ENCODE measurements at regions not wholly inside any gene's neighbourhood (a gene's known extent, or its start where the extent isn't known, plus 50 kb on each side); places are given as distances from the start of the nearest gene placed in this dataset.

DNA sequence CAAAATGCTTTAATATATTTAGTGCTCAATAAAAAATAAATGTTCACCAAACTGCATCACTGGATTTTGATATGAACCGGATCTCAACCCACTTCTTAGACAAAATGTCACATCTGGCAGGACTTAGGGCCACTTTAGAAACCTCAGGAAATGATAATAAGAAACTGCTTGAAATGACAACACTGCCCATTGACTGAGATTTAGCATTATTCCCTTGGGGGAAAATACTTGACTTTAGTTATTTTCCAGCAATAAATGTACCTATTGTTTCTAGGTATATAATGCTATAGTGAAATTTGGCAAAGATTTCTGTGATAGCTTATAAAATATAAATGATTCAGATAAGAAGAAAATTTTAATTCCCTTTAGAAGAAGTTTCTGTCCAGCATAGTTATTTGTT, 195.1 kb downstream of the ICOS start:
- no peaks in the 10 kb centered on the region for H3K9me3 ChIP-seq (ENCODE audit: control insufficient read depth, low read length)
- no peak overlapping the region for H3K4me3 ChIP-seq (ENCODE audit: insufficient read depth in 1 of 2, low read depth in 1 of 2, low read length in 2 of 2)
- no peak overlapping the region for H2AFZ ChIP-seq (ENCODE audit: low read depth, low read length)
- H2BK120ac ChIP-seq (ENCODE audit: low read depth, low read length) = no peak overlapping the region
- H3K4me2 ChIP-seq (ENCODE audit: low read length, poor library complexity, severe bottlenecking) = no peak overlapping the region
- no peak overlapping the region for H3K23ac ChIP-seq (ENCODE audit: low read length in 2 of 2)
- H3K79me1 ChIP-seq (replicated peaks; ENCODE audit: low read length, poor library complexity, severe bottlenecking) = no peaks in the 10 kb centered on the region
- no peaks in the 10 kb centered on the region for H3K4me1 ChIP-seq (ENCODE audit: control insufficient read depth, insufficient read depth, low read depth, low read length)
- no peak overlapping the region for H3K14ac ChIP-seq (ENCODE audit: low read length in 2 of 2)
- H2BK15ac ChIP-seq (ENCODE audit: low read depth, poor library complexity, severe bottlenecking) = no peak overlapping the region
- no peak overlapping the region for H2BK12ac ChIP-seq (ENCODE audit: low read length in 2 of 2)
- no peak overlapping the region for H4K8ac ChIP-seq (ENCODE audit: low read length)
- no peak overlapping the region for H3K18ac ChIP-seq (ENCODE audit: low read depth in 1 of 2, low read length in 2 of 2)
- no peak overlapping the region for H3K9ac ChIP-seq (ENCODE audit: low read length)
- no peaks in the 10 kb centered on the region for H3K36me3 ChIP-seq (ENCODE audit: control insufficient read depth in 1 of 2, insufficient read depth in 2 of 2, low read depth in 1 of 2, low read length in 2 of 2)
- WGBS = 56% methylated on average over 1 of the region's 1 CpG
- no peak overlapping the region for H3K4ac ChIP-seq (ENCODE audit: low read depth in 1 of 2, low read length in 2 of 2)
- no peak overlapping the region for H2AK5ac ChIP-seq (ENCODE audit: low read length, severe bottlenecking)
- no peak for DNase-seq
- no peak overlapping the region for H4K91ac ChIP-seq (ENCODE audit: low read length)
- peaks cover 6 to 17% of the 10 kb centered on the region in 2 experiments for H3K27me3 ChIP-seq (ENCODE audit: control insufficient read depth in 1 of 2, insufficient read depth in 1 of 2, low read length in 2 of 2)
- no peak overlapping the region for H3K27ac ChIP-seq (ENCODE audit: low read length, poor library complexity, severe bottlenecking)
- H2BK5ac ChIP-seq (ENCODE audit: low read depth, low read length, poor library complexity, severe bottlenecking) = no peak overlapping the region

DNA sequence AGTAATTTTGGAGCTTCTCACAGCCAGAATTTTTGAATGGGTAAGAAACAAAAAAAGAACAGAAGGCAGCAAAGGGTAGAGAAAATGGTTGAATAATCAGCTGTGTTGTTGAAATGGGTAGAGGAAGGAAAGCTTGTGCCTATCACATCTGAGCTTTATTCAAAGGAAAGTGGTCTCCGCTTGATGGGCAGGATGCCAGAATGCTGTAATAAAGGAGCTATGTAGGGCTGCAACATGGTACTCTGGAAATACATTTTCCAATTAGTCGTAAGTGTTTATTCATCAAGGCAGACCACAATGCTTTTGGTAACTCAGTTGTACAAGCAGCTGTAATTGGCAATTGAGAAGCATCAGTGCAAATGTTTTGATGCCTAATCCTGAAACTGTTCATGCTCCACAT, 196.9 kb downstream of the ICOS start:
- H3K79me1 ChIP-seq (replicated peaks; ENCODE audit: low read length, poor library complexity, severe bottlenecking) = no peaks in the 10 kb centered on the region
- no peak overlapping the region for H3K27ac ChIP-seq (ENCODE audit: low read length, poor library complexity, severe bottlenecking)
- no peak overlapping the region for H2AK5ac ChIP-seq (ENCODE audit: low read length, severe bottlenecking)
- H3K36me3 ChIP-seq (ENCODE audit: control insufficient read depth in 1 of 2, insufficient read depth in 2 of 2, low read depth in 1 of 2, low read length in 2 of 2) = no peaks in the 10 kb centered on the region
- H3K4me1 ChIP-seq (ENCODE audit: control insufficient read depth, insufficient read depth, low read depth, low read length) = no peaks in the 10 kb centered on the region
- H3K9ac ChIP-seq (ENCODE audit: low read length) = no peak overlapping the region
- H3K4me2 ChIP-seq (ENCODE audit: low read length, poor library complexity, severe bottlenecking) = no peak overlapping the region
- 95% methylated on average over 2 of the region's 2 CpGs for WGBS
- H3K14ac ChIP-seq (ENCODE audit: low read length in 2 of 2) = no peak overlapping the region
- H4K91ac ChIP-seq (ENCODE audit: low read length) = no peak overlapping the region
- no peak overlapping the region for H2AFZ ChIP-seq (ENCODE audit: low read depth, low read length)
- no peak overlapping the region for H2BK12ac ChIP-seq (ENCODE audit: low read length in 2 of 2)
- H2BK15ac ChIP-seq (ENCODE audit: low read depth, poor library complexity, severe bottlenecking) = no peak overlapping the region
- H3K9me3 ChIP-seq (ENCODE audit: control insufficient read depth, low read length) = no peaks in the 10 kb centered on the region
- H3K27me3 ChIP-seq (ENCODE audit: control insufficient read depth in 1 of 2, insufficient read depth in 1 of 2, low read length in 2 of 2) = peaks cover 13 to 17% of the 10 kb centered on the region in 2 experiments
- H2BK120ac ChIP-seq (ENCODE audit: low read depth, low read length) = no peak overlapping the region
- no peak overlapping the region for H4K8ac ChIP-seq (ENCODE audit: low read length)
- DNase-seq = no peak
- no peak overlapping the region for H3K4me3 ChIP-seq (ENCODE audit: insufficient read depth in 1 of 2, low read depth in 1 of 2, low read length in 2 of 2)
- no peak overlapping the region for H3K18ac ChIP-seq (ENCODE audit: low read depth in 1 of 2, low read length in 2 of 2)
- H3K4ac ChIP-seq (ENCODE audit: low read depth in 1 of 2, low read length in 2 of 2) = no peak overlapping the region
- H2BK5ac ChIP-seq (ENCODE audit: low read depth, low read length, poor library complexity, severe bottlenecking) = no peak overlapping the region
- H3K23ac ChIP-seq (ENCODE audit: low read length in 2 of 2) = no peak overlapping the region

DNA sequence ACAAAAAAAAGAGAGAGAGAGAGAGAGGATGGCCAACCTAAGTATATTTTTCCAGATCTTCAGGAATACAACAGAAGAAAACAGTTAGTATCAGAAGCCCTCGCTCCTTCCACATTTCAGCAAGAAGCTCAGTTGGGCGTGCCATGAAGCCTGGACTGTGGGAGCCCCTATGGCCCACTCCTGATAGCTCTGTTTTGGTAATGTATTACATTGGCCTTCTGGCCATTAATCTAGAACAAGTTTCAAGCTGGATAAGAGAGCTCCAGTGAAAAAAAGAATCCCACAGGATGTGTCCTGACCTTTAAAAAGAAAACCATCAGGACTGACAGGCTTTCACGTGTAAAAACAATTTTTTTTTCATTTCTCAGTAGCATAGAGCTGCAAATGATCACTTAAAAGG, 197.9 kb downstream of the ICOS start:
- H3K23ac ChIP-seq (ENCODE audit: low read length in 2 of 2) = no peak overlapping the region
- H2AK5ac ChIP-seq (ENCODE audit: low read length, severe bottlenecking) = no peak overlapping the region
- H3K27me3 ChIP-seq (ENCODE audit: control insufficient read depth in 1 of 2, insufficient read depth in 1 of 2, low read length in 2 of 2) = peaks cover 9 to 17% of the 10 kb centered on the region in 2 experiments
- H3K18ac ChIP-seq (ENCODE audit: low read depth in 1 of 2, low read length in 2 of 2) = no peak overlapping the region
- H2BK5ac ChIP-seq (ENCODE audit: low read depth, low read length, poor library complexity, severe bottlenecking) = no peak overlapping the region
- no peaks in the 10 kb centered on the region for H3K79me1 ChIP-seq (replicated peaks; ENCODE audit: low read length, poor library complexity, severe bottlenecking)
- H2AFZ ChIP-seq (ENCODE audit: low read depth, low read length) = no peak overlapping the region
- no peak overlapping the region for H3K4me3 ChIP-seq (ENCODE audit: insufficient read depth in 1 of 2, low read depth in 1 of 2, low read length in 2 of 2)
- H2BK12ac ChIP-seq (ENCODE audit: low read length in 2 of 2) = no peak overlapping the region
- no peak overlapping the region for H4K91ac ChIP-seq (ENCODE audit: low read length)
- no peaks in the 10 kb centered on the region for H3K9me3 ChIP-seq (ENCODE audit: control insufficient read depth, low read length)
- no peaks in the 10 kb centered on the region for H3K4me1 ChIP-seq (ENCODE audit: control insufficient read depth, insufficient read depth, low read depth, low read length)
- no peak overlapping the region for H3K27ac ChIP-seq (ENCODE audit: low read length, poor library complexity, severe bottlenecking)
- H3K36me3 ChIP-seq (ENCODE audit: control insufficient read depth in 1 of 2, insufficient read depth in 2 of 2, low read depth in 1 of 2, low read length in 2 of 2) = no peaks in the 10 kb centered on the region
- no peak overlapping the region for H2BK120ac ChIP-seq (ENCODE audit: low read depth, low read length)
- no peak overlapping the region for H4K8ac ChIP-seq (ENCODE audit: low read length)
- no peak overlapping the region for H3K4me2 ChIP-seq (ENCODE audit: low read length, poor library complexity, severe bottlenecking)
- WGBS = 64% methylated on average over 3 of the region's 3 CpGs
- no peak for DNase-seq
- no peak overlapping the region for H3K4ac ChIP-seq (ENCODE audit: low read depth in 1 of 2, low read length in 2 of 2)
- no peak overlapping the region for H3K9ac ChIP-seq (ENCODE audit: low read length)
- H2BK15ac ChIP-seq (ENCODE audit: low read depth, poor library complexity, severe bottlenecking) = no peak overlapping the region
- no peak overlapping the region for H3K14ac ChIP-seq (ENCODE audit: low read length in 2 of 2)

DNA sequence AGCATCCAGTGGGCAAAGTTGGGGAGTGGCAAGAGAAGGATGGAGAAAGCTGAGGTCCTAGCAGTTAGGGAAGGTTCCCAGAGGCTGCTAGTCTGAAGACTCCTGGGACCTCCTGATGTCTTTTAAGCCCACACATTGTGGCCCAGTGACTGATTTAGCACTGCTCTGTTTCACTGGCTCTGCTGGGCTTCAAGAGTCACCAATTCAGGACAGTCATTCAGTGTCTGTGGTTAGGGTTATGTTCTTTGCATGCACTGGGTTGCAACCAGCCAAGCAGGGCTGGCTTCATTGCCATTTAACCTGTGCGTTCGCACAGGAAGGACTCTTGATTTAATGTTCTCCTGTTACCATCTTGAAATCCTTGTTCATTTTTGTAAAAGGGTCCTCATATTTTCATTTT, 199.2 kb downstream of the ICOS start:
- whole genome bisulfite sequencing = 88% methylated on average over 2 of the region's 2 CpGs
- no peak overlapping the region for H4K8ac ChIP-seq (ENCODE audit: low read length)

More for the DNA sequence above, 199.2 kb downstream of the ICOS start:
- no peak overlapping the region for H2BK5ac ChIP-seq (ENCODE audit: low read depth, low read length, poor library complexity, severe bottlenecking)
- H2AK5ac ChIP-seq (ENCODE audit: low read length, severe bottlenecking) = no peak overlapping the region
- H3K14ac ChIP-seq (ENCODE audit: low read length in 2 of 2) = no peak overlapping the region
- H4K91ac ChIP-seq (ENCODE audit: low read length) = no peak overlapping the region
- H3K9me3 ChIP-seq (ENCODE audit: control insufficient read depth, low read length) = no peaks in the 10 kb centered on the region
- no peak overlapping the region for H3K23ac ChIP-seq (ENCODE audit: low read length in 2 of 2)
- H2BK12ac ChIP-seq (ENCODE audit: low read length in 2 of 2) = no peak overlapping the region
- no peaks in the 10 kb centered on the region for H3K79me1 ChIP-seq (replicated peaks; ENCODE audit: low read length, poor library complexity, severe bottlenecking)
- DNase-seq = no peak
- no peak overlapping the region for H3K4me3 ChIP-seq (ENCODE audit: insufficient read depth in 1 of 2, low read depth in 1 of 2, low read length in 2 of 2)
- no peak overlapping the region for H2BK15ac ChIP-seq (ENCODE audit: low read depth, poor library complexity, severe bottlenecking)
- no peak overlapping the region for H3K4me2 ChIP-seq (ENCODE audit: low read length, poor library complexity, severe bottlenecking)
- H3K18ac ChIP-seq (ENCODE audit: low read depth in 1 of 2, low read length in 2 of 2) = no peak overlapping the region
- no peak overlapping the region for H3K4ac ChIP-seq (ENCODE audit: low read depth in 1 of 2, low read length in 2 of 2)
- H3K9ac ChIP-seq (ENCODE audit: low read length) = no peak overlapping the region
- H2AFZ ChIP-seq (ENCODE audit: low read depth, low read length) = no peak overlapping the region
- H2BK120ac ChIP-seq (ENCODE audit: low read depth, low read length) = no peak overlapping the region
- peaks cover 13 to 21% of the 10 kb centered on the region in 2 experiments for H3K27me3 ChIP-seq (ENCODE audit: control insufficient read depth in 1 of 2, insufficient read depth in 1 of 2, low read length in 2 of 2)
- no peaks in the 10 kb centered on the region for H3K4me1 ChIP-seq (ENCODE audit: control insufficient read depth, insufficient read depth, low read depth, low read length)
- no peaks in the 10 kb centered on the region for H3K36me3 ChIP-seq (ENCODE audit: control insufficient read depth in 1 of 2, insufficient read depth in 2 of 2, low read depth in 1 of 2, low read length in 2 of 2)
- H3K27ac ChIP-seq (ENCODE audit: low read length, poor library complexity, severe bottlenecking) = no peak overlapping the region

Measured in mesenchymal stem cell (in vitro differentiated cells and primary cell).